MCF 10A (cell line): ENCODE measurements at regions not wholly inside any gene's neighbourhood (a gene's known extent, or its start where the extent isn't known, plus 50 kb on each side); places are given as distances from the start of the nearest gene placed in this dataset.
A peak's percentile ranks its signal among the peaks of the same experiment; 100 is the strongest.

Source experiments
- BruUV-seq: library from RNA; stranded (reverse); fragments of 400-500 nt; replicated peaks from 2 replicates; lab custom pipeline; 2021; lab: Mats Ljungman, UMichigan
- CTCF ChIA-PET: fragments of 300-600 bp; sonication (Branson Sonifier 250); formaldehyde crosslinking; extraction: SDS; loops from one replicate; lab custom pipeline; 2021; ENCODE audit warnings: antibody characterized with exemption, inconsistent platforms; lab: Yijun Ruan, JAX
- POLR2A ChIA-PET: fragments of 300-600, 350-650 bp; sonication (Branson Sonifier 250); formaldehyde crosslinking; extraction: SDS; loops from one replicate; lab custom pipeline; 2020; ENCODE audit warnings: antibody characterized with exemption, inconsistent platforms; lab: Yijun Ruan, JAX
- DNase-seq: peaks from one replicate; pipeline ENCODE4 v3.0.0-alpha.2; 2018; ENCODE audit not compliant: unreplicated experiment
- H3K27ac Mint-ChIP-seq: one replicate; pipeline ENCODE4 v1.8.0; 2022; ENCODE audit warnings: mild to moderate bottlenecking, low read depth, mixed read lengths; ENCODE audit not compliant: unreplicated experiment
- H3K27me3 Mint-ChIP-seq: one replicate; pipeline ENCODE4 v1.8.0; 2022; ENCODE audit warnings: mixed read lengths; ENCODE audit not compliant: insufficient read depth, unreplicated experiment
- H3K36me3 Mint-ChIP-seq: one replicate; pipeline ENCODE4 v1.8.0; 2022; ENCODE audit warnings: mild to moderate bottlenecking, moderate library complexity, mixed read lengths; ENCODE audit not compliant: insufficient read depth, unreplicated experiment
- H3K4me1 Mint-ChIP-seq: one replicate; pipeline ENCODE4 v1.8.0; 2022; ENCODE audit warnings: mixed read lengths; ENCODE audit not compliant: insufficient read depth, unreplicated experiment
- H3K4me3 Mint-ChIP-seq: one replicate; pipeline ENCODE4 v1.8.0; 2022; ENCODE audit warnings: mild to moderate bottlenecking, moderate library complexity, mixed read lengths; ENCODE audit not compliant: unreplicated experiment
- H3K9me3 Mint-ChIP-seq: one replicate; pipeline ENCODE4 v1.8.0; 2022; ENCODE audit warnings: mixed read lengths; ENCODE audit not compliant: unreplicated experiment
- CTCF ChIP-seq: fragments of 200-600 bp; IDR thresholded peaks from one replicate; pipeline ENCODE4 v1.8.0; 2022; ENCODE audit warnings: antibody characterized with exemption, mild to moderate bottlenecking; ENCODE audit not compliant: unreplicated experiment
- intact Hi-C: fragments of 100-400 bp; cut with micrococcal nuclease; formaldehyde crosslinking; loops from 2 replicates; pipeline ENCODE4 v1.14.1; 2022

- Mint-ChIP-seq H3K27ac (peak overlapping the region; percentile 83), H3K27me3 (no peaks in the 10 kb centered on the region)
- POLR2A ChIA-PET: interaction anchor here (0.9 to 1.5 kb wide), 2 partner anchors 111 to 775 kb away, joined by 4 to 8 read pairs; no protein-coding TSS in a partner anchor
These were observed 80.6 kb upstream of the PREP start for GRCh38 chr6:105483492-105483891.

GRCh38 chr6:105482921-105483320, 80.0 kb upstream of the PREP start:
- Mint-ChIP-seq H3K9me3 (no peaks in the 10 kb centered on the region), H3K4me1 (peaks cover 27% of the 10 kb centered on the region), H3K36me3 (peaks cover 1% of the 10 kb centered on the region), H3K4me3 (no peak overlapping the region), H3K27ac (no peak overlapping the region), H3K27me3 (no peaks in the 10 kb centered on the region)
- CTCF ChIA-PET: interaction anchor here (0.6 to 4.4 kb wide), 9 partner anchors 17 to 740 kb away, joined by 3 to 40 read pairs (median 5); partner anchors contain the start of gene PRDM1
- BruUV-seq: no TSS peak
- POLR2A ChIA-PET: interaction anchor here (0.9 to 1.8 kb wide), 3 partner anchors 112 to 775 kb away, joined by 4 to 8 read pairs (median 4); partner anchors contain the start of gene PRDM1
- intact Hi-C loops: loop anchor here (10.0 kb wide), 1 partner anchor 962 kb away; no protein-coding TSS in a partner anchor
- no peak for DNase-seq
- TF ChIP-seq CTCF: no peak

More at GRCh38 chr6:105483492-105483891, 80.6 kb upstream of the PREP start:
- peaks cover 27% of the 10 kb centered on the region for H3K4me1 Mint-ChIP-seq
- no peak overlapping the region for H3K4me3 Mint-ChIP-seq
- CTCF ChIA-PET: interaction anchor here (0.6 to 4.4 kb wide), 11 partner anchors 9 to 739 kb away, joined by 3 to 40 read pairs (median 5); partner anchors contain the start of gene PRDM1
- no peaks in the 10 kb centered on the region for H3K9me3 Mint-ChIP-seq
- DNase-seq: no peak
- TF ChIP-seq CTCF: no peak
- no TSS peak for BruUV-seq
- H3K36me3 Mint-ChIP-seq: peaks cover 6% of the 10 kb centered on the region
- intact Hi-C loops: loop anchor here (10.0 kb wide), 1 partner anchor 961 kb away; no protein-coding TSS in a partner anchor

- ChIA-PET POLR2A (interaction anchor here (1.8 kb wide), 1 partner anchor 604 kb away, joined by 4 read pairs; the partner anchor contains the start of gene PRDM1), CTCF (interaction anchor here (0.6 to 4.4 kb wide), 7 partner anchors 19 to 740 kb away, joined by 3 to 40 read pairs (median 4); partner anchors contain the start of gene PRDM1)
- no TSS peak for BruUV-seq
- DNase-seq: no peak
- intact Hi-C loops: loop anchor here (10.0 kb wide), 1 partner anchor 962 kb away; no protein-coding TSS in a partner anchor
- no peak for TF ChIP-seq CTCF
- Mint-ChIP-seq H3K36me3 (no peaks in the 10 kb centered on the region), H3K4me1 (peaks cover 27% of the 10 kb centered on the region), H3K9me3 (peaks cover under 1% of the 10 kb centered on the region), H3K27ac (peak overlapping the region; percentile 46), H3K4me3 (no peak overlapping the region), H3K27me3 (no peaks in the 10 kb centered on the region)
These were observed 79.5 kb upstream of the PREP start for GRCh38 chr6:105482227-105482844.

GRCh38 chr6:105476978-105477377, 74.1 kb upstream of the PREP start:
- Mint-ChIP-seq H3K4me3 (no peak overlapping the region), H3K27ac (no peak overlapping the region), H3K27me3 (no peaks in the 10 kb centered on the region), H3K4me1 (peaks cover under 1% of the 10 kb centered on the region), H3K36me3 (no peaks in the 10 kb centered on the region), H3K9me3 (peaks cover 14% of the 10 kb centered on the region)
- DNase-seq: no peak
- no peak for TF ChIP-seq CTCF
- ChIA-PET POLR2A (interaction anchor here (0.6 kb wide), 1 partner anchor 344 kb away, joined by 3 read pairs; no protein-coding TSS in a partner anchor), CTCF (interaction anchor here (0.6 kb wide), 1 partner anchor 873 kb away, joined by 4 read pairs; no protein-coding TSS in a partner anchor)
- no TSS peak for BruUV-seq
- intact Hi-C loops: no loop called here
